ENCODE measurements at regions not wholly inside any gene's neighbourhood (a gene's known extent, or its start where the extent isn't known, plus 50 kb on each side); places are given as distances from the start of the nearest gene placed in this dataset.

DNA sequence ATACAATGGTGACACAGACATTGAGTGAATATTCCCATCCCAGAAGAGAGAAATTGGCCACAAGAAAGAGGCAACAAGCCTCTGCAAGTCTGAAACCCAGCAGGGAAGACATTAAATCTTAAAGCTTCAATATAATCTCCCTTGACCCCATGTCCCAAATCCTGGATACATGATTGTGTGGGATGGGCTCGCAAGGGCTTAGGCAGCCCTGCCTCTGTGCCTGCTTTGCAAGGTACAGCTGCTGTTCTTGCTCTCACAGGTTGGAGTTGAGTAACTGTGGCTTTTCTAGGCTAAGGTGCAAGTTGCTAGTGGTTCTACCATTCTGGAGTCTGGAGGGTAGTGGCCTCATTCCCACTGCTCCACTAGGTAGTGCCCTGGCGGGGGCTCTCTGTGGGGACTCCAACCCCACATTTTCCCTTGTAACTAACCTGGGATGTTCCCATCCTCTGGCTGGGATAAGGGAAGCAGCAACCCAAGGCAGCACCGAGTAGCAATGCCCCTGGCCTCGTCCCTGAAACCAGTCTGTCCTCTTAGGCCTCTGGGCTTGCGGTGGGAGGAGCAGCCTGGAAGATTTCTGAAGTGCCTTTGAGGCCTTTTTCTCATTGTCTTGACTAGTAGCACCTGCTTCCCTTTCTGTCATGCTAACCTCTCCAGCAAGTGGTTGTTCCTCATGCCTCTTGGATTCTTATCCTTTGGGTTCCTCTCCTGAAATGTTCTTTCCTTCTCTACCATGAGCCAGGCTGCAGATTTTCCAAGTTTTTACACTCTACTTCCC is 90.0 kb downstream of the FAM174B start:
- DNase-seq, result no peak

DNA sequence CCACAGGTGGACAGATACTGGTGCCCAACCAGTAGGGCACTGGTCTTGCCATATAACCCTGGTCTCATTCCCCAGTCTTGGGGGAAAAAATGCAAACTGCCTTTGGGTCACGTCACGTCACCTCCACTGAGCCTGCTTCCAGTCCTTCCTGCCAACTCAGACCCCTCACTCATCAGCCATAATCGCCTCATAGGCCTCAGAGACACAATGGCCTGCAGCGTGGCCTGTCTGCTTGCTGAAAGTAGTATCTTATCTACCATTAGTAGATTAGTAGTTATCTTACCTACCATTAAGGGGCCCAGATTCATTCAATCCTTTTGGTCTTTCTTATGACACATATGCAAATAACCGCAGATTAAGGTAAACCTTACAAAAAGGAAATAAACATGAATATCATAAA is 93.8 kb downstream of the FAM174B start:
- DNase-seq, result no peak

DNA sequence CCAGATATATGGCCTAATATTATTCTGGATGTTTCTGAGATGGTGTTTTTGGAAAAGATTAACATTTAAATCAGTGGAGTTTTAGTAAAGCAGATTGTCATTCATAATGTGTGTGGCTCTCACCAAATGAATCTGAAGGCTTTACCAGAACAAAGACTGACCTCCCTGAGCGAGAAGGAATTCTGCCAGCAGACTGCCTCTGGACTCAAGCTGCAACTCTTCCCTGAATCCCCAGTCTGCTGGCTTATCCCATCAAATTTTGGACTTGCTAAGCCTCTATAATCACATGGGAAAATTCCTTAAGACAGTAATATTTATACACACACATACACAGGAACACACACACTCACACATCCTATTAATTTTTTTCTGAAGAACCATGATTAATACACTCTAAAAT is 102.3 kb downstream of the FAM174B start:
- no peak for DNase-seq

DNA sequence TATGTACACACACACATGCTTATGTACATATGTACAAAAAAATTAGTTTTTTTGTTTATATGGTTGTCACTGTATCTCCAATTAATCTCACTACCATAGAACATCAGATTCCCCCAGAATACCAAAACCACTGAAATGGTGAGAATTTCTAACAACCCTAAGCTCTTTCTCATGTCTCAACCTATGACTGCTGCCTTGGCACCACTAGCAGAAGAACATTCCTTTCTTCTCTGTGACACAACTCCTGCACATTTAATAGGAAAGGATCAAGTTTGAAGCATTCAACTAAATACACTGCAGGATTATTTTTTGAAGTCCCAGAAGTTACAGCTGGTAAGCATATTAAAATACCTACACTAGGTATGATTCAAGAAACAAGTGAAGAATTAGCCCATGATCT is 109.6 kb downstream of the FAM174B start:
- no peak for DNase-seq

DNA sequence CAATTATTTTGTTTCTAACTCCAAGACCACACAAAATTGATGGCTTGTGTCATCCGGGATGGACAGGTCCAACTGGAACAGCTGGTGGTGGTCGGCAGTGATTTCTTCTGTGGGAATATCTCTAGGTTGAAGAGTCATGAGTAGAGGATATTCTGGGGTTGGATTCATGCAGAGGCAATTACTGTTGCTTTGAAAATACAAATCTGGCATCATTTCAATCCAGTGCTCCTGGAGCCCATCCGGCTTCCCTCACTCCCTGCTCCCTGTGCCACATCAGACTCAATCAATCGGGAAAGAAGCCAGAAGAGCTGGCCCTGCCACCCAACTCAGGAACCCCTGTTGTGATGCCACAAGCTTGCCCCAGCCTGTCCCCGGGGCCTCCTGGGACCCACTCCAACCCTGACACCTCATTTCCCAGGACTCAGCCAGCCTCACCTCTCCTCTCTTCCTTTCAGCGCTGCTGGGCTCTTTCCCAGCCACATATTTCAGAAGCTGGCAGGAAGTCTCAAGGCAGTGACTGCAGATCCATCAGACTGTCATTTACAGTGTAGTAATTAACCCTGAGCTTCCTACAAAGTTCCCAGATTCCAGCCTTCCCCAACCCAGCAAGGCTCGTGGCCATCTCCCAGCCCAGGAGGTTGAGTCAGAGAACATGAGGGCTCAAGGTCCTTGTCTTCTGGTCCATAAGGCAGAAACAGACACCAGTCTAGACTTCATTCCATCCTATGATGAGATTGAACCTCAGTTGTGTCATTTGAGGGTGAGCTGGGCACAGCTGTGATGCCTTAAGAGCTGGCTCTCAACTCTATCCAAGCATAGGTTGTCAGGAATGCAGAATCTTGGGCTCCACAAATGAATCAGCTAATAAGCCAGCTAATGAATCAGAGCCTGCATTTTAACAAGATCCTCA is 114.0 kb downstream of the FAM174B start:
- DNase-seq, result no peak

DNA sequence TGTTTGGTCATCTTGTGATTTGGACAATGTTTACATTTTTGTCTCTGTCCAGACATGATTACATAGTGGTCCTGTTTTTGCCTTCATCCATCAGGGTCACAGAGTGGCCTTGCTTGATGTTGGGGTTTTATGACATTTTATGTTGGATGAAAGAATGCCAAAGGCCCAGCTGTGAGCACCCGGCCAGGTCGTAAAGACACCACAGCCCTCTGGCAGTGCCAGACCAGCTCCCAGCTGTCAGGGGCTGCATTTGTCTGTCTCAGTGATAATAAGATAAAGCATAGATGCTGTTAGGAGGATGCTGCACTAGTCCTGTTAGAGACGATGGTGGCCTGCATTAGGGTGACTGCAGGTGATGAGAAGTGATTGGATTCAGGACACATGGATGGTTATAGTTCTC is 117.5 kb downstream of the FAM174B start:
- no peak for DNase-seq

DNA sequence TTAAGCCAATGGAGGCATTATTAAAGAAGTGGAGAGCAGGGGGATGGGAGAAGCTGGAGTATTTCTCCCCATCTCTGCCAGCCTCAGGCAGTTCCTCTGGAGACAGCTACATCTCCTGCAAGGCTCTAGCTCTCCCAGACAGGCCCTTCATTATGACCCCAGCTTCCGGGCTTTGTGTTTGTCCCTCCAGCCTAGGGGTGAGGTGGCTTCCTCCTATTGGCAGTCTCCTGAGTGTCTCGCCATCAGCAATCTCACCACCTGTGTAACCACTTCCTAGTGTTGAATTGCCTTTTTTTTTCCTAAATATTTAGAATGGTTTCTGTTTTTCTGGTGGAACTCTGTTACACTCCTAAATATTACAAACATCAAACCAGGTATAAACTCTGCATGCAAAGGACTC is 122.3 kb downstream of the FAM174B start:
- no peak for DNase-seq

DNA sequence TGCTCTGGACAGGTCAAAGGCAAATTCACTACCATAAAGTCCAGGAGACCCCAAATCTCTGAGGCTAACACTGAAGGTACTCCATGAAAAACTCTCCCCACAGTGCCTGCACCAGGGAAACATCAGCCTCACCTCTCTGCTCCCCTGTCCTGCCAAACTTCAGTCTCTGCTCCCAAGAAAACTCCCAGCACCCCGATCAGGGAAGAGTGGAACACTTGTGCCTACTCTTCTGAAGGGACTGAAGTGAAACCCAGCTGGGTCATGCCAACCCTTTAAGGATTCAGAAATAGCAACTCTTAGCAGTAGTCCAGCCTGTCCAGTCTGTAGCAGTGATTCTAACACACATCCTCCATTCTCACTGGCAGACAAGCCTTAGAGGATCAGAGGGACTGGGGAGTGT is 124.2 kb downstream of the FAM174B start:
- no peak for DNase-seq

DNA sequence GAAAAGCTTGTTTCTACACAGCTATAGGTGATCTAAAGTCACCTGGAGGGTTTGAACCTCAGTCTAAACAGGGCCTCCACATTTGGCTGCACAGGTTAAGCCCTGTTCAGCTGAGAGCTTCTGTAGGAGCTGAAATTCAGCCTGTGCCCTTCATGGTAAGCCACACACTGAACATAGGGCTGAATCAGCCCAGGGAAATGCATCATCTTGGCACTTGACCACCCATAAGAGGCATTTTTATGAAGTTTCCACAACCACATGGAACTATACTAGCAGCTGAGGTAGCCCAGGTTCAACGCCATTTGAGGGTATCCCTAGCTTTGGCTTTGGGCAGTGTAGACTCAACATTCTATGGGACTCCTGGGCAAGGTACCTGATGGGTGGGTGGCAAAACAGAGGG is 126.8 kb downstream of the FAM174B start:
- no peak for DNase-seq

DNA sequence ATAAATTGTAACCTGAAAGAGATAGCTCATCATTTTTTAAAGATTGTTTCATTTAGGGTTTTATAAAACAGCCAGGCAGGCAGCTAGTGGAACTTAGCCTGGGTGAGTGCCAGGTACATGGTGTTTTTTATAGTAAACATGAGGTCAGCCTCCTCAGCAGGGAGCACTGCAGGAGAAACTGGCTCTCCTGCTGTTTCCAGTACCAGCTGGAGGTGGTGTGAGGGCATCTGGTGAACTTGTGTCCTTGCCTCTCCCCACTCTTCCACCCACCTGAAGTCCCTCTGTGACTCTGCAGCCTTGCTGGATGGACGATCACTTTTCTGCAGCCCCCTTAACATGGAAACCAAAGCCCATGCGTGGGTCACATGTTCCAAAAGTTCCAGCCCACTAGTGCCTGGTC is 128.4 kb downstream of the FAM174B start:
- DNase-seq, result no peak

DNA sequence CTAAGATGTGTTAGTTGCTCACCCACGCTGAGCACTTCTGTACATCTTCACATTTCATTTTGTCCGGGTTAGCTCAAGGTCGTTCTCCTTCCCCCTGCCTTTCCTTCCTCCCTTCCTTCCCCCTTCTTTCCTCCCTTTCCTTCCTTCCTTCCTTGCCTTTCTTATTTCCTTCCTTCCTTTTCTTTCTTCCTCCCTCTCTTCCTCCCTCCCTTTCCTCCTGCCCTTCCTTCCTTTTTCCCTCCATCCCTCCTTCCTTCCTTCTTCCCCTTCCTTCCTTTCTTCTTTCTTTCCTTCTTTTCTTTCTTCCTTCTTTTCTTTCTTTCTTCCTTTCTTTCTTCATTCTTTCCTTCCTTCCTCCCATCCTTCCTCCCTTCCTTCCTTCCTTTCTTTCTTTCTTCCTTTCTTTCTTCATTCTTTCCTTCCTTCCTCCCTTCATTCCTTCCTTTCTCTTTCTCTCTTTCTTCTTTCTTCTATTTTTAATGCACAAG is 129.8 kb downstream of the FAM174B start:
- no peak for DNase-seq

DNA sequence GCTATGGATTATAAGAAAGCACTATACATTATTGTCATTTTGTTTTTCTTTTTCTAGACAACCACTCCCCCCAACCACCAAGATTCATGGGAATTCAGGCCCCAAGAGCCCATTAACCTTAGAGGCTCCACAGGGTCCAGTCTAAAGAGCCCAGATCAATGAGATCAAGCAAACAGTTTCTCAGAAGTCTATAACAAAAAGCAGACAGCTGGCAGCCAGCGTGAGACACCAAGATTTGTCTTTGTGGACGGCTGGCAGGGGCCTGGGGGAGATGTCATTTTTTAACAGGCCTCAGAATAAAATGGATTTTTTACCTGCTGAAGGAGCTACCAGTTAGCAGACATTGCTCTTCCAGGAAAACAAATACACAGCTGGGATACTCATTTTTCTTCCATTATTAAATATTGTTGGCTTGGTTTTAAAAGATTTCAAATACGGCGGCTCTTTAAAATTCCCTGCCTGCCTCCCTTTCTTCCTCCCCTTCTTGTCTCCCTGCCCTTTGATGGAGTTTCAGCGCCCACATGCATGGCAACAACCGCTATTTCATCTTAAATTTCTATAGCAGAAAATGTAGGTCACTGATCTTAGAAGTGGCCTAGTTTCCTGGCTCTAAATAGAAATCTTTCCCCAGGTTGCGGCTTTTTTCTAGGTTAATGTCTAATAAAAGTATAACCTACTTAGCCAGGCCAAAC is 130.6 kb downstream of the FAM174B start:
- no peak for DNase-seq

DNA sequence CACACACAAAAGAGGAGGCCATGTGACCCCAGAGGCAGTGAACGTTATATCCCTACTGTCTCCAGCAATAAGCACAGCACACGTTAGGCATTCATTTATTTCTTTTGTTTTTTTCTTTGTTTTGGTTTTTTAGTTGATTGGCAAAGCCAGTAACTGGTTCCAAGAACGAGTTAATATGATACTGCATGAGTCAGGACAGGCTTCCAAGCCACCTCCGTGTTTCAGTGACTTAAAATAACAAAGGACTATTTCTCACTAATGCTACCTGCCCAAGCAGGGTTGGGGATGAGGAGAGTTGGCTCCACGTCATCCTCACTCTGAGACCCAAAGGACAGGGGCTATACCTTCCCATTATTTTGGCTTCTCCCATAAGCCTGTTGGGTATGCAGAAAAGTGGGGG is 130.5 kb downstream of the ST8SIA2 start:
- DNase-seq, result no peak

DNA sequence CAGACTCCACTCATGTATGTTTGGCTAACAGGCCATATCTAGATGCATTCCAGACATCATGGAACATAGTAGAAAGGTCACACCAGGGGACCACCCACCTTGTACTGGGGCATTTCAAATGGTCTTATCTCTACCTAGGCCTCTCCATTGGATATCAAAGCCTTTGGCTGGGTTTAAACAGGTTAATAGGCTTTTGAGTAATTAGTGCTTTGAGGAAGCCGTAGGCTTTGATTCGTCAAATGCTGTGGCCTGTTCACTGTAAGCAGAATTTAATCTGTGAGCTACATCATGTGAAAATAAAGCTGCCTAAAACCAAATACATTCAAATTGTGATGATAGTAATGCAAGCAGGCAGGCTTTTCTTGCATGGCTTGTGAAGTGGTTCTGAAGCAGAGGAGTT is 129.5 kb downstream of the ST8SIA2 start:
- DNase-seq, result no peak

DNA sequence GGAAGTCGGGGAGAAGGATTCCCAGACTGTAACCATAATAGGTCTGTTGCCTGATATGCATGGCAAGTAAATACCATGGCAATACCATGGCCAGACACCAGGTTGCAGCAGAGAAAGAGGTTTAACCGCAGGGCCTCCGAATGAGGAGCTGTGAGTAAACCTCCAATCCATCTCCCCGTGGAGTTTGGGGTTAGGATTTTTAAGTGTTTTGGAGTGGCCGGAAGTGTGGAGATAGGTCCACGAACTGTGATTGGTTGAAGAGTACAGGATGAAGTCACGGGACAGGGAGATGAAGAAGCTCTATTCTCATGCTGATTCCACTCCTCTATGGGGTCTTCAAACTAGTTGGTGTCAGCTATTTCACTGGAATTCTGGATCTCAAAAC is 127.9 kb downstream of the ST8SIA2 start:
- peak; percentile 6 to 33 for DNase-seq

DNA sequence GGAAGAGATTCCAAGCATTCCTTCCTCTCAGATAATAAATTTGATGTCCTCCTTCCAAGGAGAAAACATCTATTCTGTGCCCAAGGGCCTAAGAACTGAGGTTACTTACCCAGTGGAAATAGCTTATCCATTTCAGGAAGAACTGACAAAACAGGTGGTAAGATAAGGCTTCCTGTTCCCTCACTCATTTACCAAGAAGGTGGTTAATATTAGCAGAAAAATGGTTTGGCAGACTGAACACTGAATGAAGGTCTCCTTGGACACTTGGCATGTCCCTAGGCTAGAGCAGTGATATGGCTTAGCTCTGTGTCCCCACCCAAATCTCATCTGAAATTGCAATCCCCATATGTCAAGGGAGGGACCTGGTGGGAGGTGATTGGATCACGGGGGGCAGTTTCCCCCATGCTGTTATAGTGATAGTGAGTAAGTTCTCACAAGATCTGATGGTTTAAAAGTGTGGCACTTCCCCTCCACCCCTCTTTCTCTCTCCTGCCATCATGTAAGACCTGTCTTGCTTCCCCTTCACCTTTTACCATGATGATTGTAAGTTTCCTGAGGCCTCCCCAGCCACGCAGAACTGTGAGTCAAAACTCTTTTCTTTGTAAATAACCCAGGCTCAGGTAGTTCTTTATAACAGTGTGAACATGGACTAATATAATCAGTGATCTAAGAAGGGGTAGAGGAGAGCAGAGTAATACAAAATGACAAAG is 127.4 kb downstream of the ST8SIA2 start:
- DNase-seq, result no peak

DNA sequence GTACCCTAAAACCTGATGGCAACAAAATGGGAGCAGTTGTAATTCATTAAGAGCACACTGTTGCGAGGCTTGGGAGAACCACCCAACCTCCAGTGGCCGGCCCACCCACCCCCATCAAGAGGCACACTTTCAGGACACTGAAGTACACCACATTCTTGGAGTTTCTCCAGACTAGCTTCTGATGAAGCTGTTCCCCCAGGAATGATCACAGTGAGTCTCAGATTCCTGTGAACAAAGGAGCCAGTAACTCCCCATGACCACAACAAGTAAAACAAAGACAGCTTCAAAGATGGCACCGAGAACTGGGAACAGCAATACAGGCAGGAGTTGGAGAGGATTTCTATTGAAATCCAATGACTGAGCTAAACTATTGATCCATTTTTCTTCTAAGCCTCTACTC is 126.0 kb downstream of the ST8SIA2 start:
- no peak for DNase-seq
